OCI-LY1 (cell line): ENCODE measurements at regions not wholly inside any gene's neighbourhood (a gene's known extent, or its start where the extent isn't known, plus 50 kb on each side); places are given as distances from the start of the nearest gene placed in this dataset.

Experiments
- H2AFZ ChIP-seq: fragments of 200-600 bp; sonication (generic), shearing (Covaris generic); 2 replicates; pipeline ENCODE4 v1.6.0; 2014; ENCODE audit warnings: antibody characterized with exemption, mild to moderate bottlenecking, low read length
- H3F3A ChIP-seq: fragments of 200-600 bp; sonication (generic), shearing (Covaris generic); 2 replicates; pipeline ENCODE4 v1.6.0; 2014; ENCODE audit warnings: mild to moderate bottlenecking, antibody characterized with exemption, low read length, moderate library complexity; ENCODE audit not compliant: insufficient read depth
- H3K27ac ChIP-seq: fragments of 200-600 bp; sonication (generic); 2 replicates; pipeline ENCODE4 v1.5.1; 2014; ENCODE audit warnings: low read length, mixed run types, mild to moderate bottlenecking, low read depth; ENCODE audit not compliant: poor library complexity, severe bottlenecking
- H3K27me3 ChIP-seq: fragments of 200-600 bp; sonication (generic); 2 replicates; pipeline ENCODE4 v1.6.0; 2014; ENCODE audit warnings: antibody characterized with exemption, mild to moderate bottlenecking, low read length, moderate library complexity; ENCODE audit not compliant: insufficient read depth
- H3K36me3 ChIP-seq: fragments of 200-600 bp; sonication (generic); 2 replicates; pipeline ENCODE4 v1.6.1; 2014; ENCODE audit warnings: mild to moderate bottlenecking, antibody characterized with exemption, low read length, moderate library complexity, mixed read lengths; ENCODE audit not compliant: insufficient read depth
- H3K4me1 ChIP-seq: fragments of 200-600 bp; sonication (generic); 2 replicates; pipeline ENCODE4 v1.5.1; 2014; ENCODE audit warnings: mild to moderate bottlenecking, low read length, moderate library complexity; ENCODE audit not compliant: insufficient read depth, severe bottlenecking
- H3K4me2 ChIP-seq: fragments of 200-600 bp; sonication (generic), shearing (Covaris generic); 2 replicates; pipeline ENCODE4 v1.6.1; 2014; ENCODE audit warnings: low read length
- H3K4me3 ChIP-seq: fragments of 200-600 bp; sonication (generic); 2 replicates; pipeline ENCODE4 v1.5.1; 2014; ENCODE audit warnings: low read length, low read depth, mild to moderate bottlenecking, mixed read lengths; ENCODE audit not compliant: poor library complexity, severe bottlenecking
- H3K79me2 ChIP-seq: fragments of 200-600 bp; shearing (Covaris generic); 2 replicates; pipeline ENCODE4 v1.6.1; 2016; ENCODE audit warnings: mixed run types, low read length, mixed read lengths; ENCODE audit not compliant: insufficient read depth
- H3K9ac ChIP-seq: fragments of 200-600 bp; sonication (generic), shearing (Covaris generic); 2 replicates; pipeline ENCODE4 v1.6.1; 2014; ENCODE audit warnings: mild to moderate bottlenecking, low read length, mixed read lengths
- H3K9me2 ChIP-seq: fragments of 200-600 bp; sonication (generic), shearing (Covaris generic); 2 replicates; pipeline ENCODE4 v1.6.1; 2014; ENCODE audit warnings: low read depth, mild to moderate bottlenecking, low read length, mixed read lengths
- H3K9me3 ChIP-seq: fragments of 200-600 bp; shearing (Covaris generic); 2 replicates; pipeline ENCODE4 v1.6.1; 2014; ENCODE audit warnings: low read length, mixed read lengths
- H4K20me1 ChIP-seq: fragments of 200-600 bp; sonication (generic), shearing (Covaris generic); 2 replicates; pipeline ENCODE4 v1.6.0; 2016; ENCODE audit warnings: mild to moderate bottlenecking, low read length; ENCODE audit not compliant: insufficient read depth
- EZH2 ChIP-seq: fragments of 200-600 bp; sonication (generic), shearing (Covaris generic); IDR thresholded peaks from 2 replicates; pipeline ENCODE4 v1.8.0; 2017; ENCODE audit warnings: borderline replicate concordance, mixed run types, mild to moderate bottlenecking, antibody characterized with exemption, low read length, moderate library complexity, mixed read lengths
- TF ChIP-seq, protein P1 (sequence below): fragments of 200-600 bp; sonication (generic), shearing (Covaris generic); IDR thresholded peaks from 2 replicates; pipeline ENCODE4 v1.5.1; 2017; ENCODE audit warnings: mild to moderate bottlenecking, antibody characterized with exemption, low read length, moderate library complexity, mixed read lengths

DNA sequence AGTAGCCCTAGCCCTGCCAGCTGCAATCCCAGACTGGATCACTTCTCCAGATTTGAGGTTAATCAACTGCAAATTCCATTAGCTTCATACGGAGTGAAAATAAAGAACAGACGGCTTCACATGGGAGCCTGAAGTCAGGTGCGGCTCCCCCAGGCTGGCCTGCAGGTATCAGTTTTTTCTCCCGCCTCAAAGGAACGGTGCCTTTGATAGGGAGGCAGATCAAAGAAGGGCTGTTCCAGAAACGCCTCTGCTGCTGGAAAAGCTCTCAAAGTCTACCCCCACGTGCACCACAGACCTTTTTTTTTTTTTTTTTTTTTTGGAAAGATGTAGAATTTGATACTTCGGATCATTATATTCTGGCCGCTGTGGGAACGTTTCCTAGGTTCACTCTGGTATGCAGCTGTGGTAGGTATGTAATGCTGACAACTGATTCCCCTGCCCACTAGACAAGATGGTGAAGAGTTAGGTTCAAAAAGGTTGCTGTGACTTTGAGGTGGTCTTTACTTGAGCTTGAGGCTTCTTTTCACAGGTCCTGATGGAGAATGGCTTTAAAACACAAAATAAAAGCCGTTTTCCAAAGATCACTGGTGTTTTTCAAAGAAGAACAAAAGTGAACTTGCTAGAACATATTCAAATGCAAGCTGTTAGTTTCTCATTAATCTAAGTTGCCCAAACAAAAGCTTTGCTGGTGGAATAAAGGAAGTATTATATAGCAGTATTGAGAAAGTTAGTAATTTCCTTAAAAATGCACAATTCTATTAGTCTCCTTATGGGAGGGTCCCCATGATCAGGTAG, 189.0 kb upstream of the NFIA start:
- Histone ChIP-seq H3K79me2 (no peaks in the 10 kb centered on the region), H4K20me1 (no peaks in the 10 kb centered on the region), H3K9me2 (no peaks in the 10 kb centered on the region), H3K9me3 (no peaks in the 10 kb centered on the region), H3K4me3 (no peak overlapping the region), H3K27me3 (no peaks in the 10 kb centered on the region), H3F3A (no peaks in the 10 kb centered on the region), H2AFZ (no peak overlapping the region), H3K27ac (no peak overlapping the region), H3K4me1 (no peaks in the 10 kb centered on the region), H3K36me3 (no peaks in the 10 kb centered on the region), H3K4me2 (no peak overlapping the region), H3K9ac (no peak overlapping the region)
- TF ChIP-seq, protein P1, sequence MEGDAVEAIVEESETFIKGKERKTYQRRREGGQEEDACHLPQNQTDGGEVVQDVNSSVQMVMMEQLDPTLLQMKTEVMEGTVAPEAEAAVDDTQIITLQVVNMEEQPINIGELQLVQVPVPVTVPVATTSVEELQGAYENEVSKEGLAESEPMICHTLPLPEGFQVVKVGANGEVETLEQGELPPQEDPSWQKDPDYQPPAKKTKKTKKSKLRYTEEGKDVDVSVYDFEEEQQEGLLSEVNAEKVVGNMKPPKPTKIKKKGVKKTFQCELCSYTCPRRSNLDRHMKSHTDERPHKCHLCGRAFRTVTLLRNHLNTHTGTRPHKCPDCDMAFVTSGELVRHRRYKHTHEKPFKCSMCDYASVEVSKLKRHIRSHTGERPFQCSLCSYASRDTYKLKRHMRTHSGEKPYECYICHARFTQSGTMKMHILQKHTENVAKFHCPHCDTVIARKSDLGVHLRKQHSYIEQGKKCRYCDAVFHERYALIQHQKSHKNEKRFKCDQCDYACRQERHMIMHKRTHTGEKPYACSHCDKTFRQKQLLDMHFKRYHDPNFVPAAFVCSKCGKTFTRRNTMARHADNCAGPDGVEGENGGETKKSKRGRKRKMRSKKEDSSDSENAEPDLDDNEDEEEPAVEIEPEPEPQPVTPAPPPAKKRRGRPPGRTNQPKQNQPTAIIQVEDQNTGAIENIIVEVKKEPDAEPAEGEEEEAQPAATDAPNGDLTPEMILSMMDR = no peak
- TF ChIP-seq EZH2 = no peak

DNA sequence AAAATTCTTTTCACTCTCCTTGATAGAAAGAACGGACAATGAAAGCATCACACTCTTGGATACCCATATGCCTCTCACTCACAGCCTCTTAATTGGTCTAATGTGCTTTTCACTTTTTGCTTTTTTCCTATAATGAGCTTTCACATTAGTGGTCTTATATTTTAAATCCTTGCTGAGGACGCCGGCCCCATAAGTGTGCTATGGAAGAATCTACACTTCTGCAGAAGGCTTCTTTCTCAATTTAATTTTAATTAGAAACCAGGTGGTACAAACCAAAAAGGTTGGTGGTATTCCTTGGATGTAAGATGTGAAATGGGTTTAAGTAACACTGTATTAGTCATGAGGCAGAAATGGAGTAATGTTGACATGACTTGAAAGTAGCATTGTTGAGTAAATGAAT, 190.6 kb upstream of the NFIA start:
- no peak overlapping the region for H3K4me3 ChIP-seq
- H3K27ac ChIP-seq = no peak overlapping the region

DNA sequence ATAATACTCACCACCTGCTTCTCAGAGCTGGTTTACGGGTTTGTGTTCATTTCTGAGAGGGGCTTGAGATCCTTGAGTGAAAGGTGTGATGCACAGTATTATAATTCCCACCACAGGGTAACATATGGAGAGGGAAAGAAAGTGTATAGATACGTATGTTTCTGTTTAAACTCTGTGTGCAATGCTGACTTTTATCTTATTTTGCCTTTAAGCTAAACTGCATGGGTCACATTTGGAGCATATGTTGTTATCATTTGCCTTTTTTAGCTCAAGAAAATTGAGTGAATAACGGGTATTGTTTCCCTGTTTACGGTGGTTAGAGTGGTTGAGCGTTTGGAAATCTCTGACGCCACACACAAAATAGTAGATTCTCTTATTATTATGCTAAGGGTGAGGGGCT, 191.1 kb upstream of the NFIA start:
- no peaks in the 10 kb centered on the region for H3K4me1 ChIP-seq
- TF ChIP-seq EZH2 = no peak
- TF ChIP-seq, protein P1 = no peak
- no peaks in the 10 kb centered on the region for H3K36me3 ChIP-seq
- H3K9me2 ChIP-seq = no peaks in the 10 kb centered on the region
- no peaks in the 10 kb centered on the region for H3K79me2 ChIP-seq
- no peak overlapping the region for H3K4me3 ChIP-seq
- H3K27me3 ChIP-seq = no peaks in the 10 kb centered on the region
- H4K20me1 ChIP-seq = no peaks in the 10 kb centered on the region
- H3K9me3 ChIP-seq = no peaks in the 10 kb centered on the region
- H3K9ac ChIP-seq = no peak overlapping the region
- H3K4me2 ChIP-seq = no peak overlapping the region
- H2AFZ ChIP-seq = no peak overlapping the region
- H3F3A ChIP-seq = no peaks in the 10 kb centered on the region
- H3K27ac ChIP-seq = no peak overlapping the region

More for the DNA sequence above, 190.6 kb upstream of the NFIA start:
- Histone ChIP-seq H3K9me3 (no peaks in the 10 kb centered on the region), H3K9ac (no peak overlapping the region), H3K9me2 (no peaks in the 10 kb centered on the region), H3K4me1 (no peaks in the 10 kb centered on the region), H3F3A (no peaks in the 10 kb centered on the region), H3K4me2 (no peak overlapping the region), H3K36me3 (no peaks in the 10 kb centered on the region), H3K79me2 (no peaks in the 10 kb centered on the region), H3K27me3 (no peaks in the 10 kb centered on the region), H2AFZ (no peak overlapping the region), H4K20me1 (no peaks in the 10 kb centered on the region)
- no peak for TF ChIP-seq EZH2
- TF ChIP-seq, protein P1 = no peak
